Esophagus squamous epithelium (tissue), 4 donors: ENCODE measurements at regions not wholly inside any gene's neighbourhood (a gene's known extent, or its start where the extent isn't known, plus 50 kb on each side); places are given as distances from the start of the nearest gene placed in this dataset.

Experiments used
- CTCF ChIP-seq, 6 experiments: fragments of 450-650 bp in 4 of 6; fragments of 200-600 bp in 2 of 6; sonication (generic) in 2 of 6; IDR thresholded peaks; one replicate each; pipeline ENCODE4 v1.5.1; 2016 to 2019; ENCODE audit warnings: antibody characterized with exemption in 6 of 6, mild to moderate bottlenecking in 4 of 6, moderate library complexity in 4 of 6
- POLR2A ChIP-seq, 4 donors: fragments of 450-650 bp; IDR thresholded peaks; one replicate each; pipeline ENCODE4 v1.6.1; 2017; ENCODE audit warnings: antibody characterized with exemption in 4 of 4, mild to moderate bottlenecking in 4 of 4, moderate library complexity in 3 of 4

GRCh38 chr11:28727254-28727653 is 619.1 kb downstream of the METTL15 start:
- TF ChIP-seq CTCF (IDR thresholded peaks at IDR 0.05) = no peak
- no peak for TF ChIP-seq POLR2A (IDR thresholded peaks at IDR 0.05)
